H1 (cell line): ENCODE measurements at regions not wholly inside any gene's neighbourhood (a gene's known extent, or its start where the extent isn't known, plus 50 kb on each side); places are given as distances from the start of the nearest gene placed in this dataset.

Source experiments
- CTCF ChIA-PET: fragments of 300-600 bp; sonication (Branson Sonifier 250); formaldehyde crosslinking; loops from one replicate; lab custom pipeline; 2021; ENCODE audit not compliant: partially characterized antibody; lab: Charles Lee
- POLR2A ChIA-PET: fragments of 300-600 bp; sonication (Branson Sonifier 250); formaldehyde crosslinking; loops from one replicate; lab custom pipeline; 2021; ENCODE audit warnings: inconsistent platforms; ENCODE audit not compliant: partially characterized antibody; lab: Charles Lee
- DNase-seq, 2 experiments: peaks; one replicate each; pipeline versions ENCODE4 v3.0.0 to v3.0.0-alpha.2; 2010 to 2022; ENCODE audit warnings: low spot score in 2 of 2, low read depth in 1 of 2, mixed read lengths in 1 of 2
- FAIRE-seq: peaks from 2 replicates; lab custom pipeline; 2011; peaks lifted over from hg19 to GRCh38; lab: Jason Lieb, UNC
- H2AFZ ChIP-seq: 2 replicates; pipeline ENCODE4 v1.8.1; 2012; ENCODE audit warnings: low read length, inconsistent platforms
- H2AK5ac ChIP-seq: 2 replicates; pipeline ENCODE4 v1.6.1; 2013; ENCODE audit warnings: low read depth, low read length
- H2BK120ac ChIP-seq: replicated peaks from 2 replicates; pipeline ENCODE3; 2013; ENCODE audit warnings: low read depth, low read length, inconsistent platforms
- H2BK12ac ChIP-seq: 2 replicates; pipeline ENCODE4 v1.6.1; 2013; ENCODE audit warnings: low read depth, low read length
- H2BK15ac ChIP-seq: 2 replicates; pipeline ENCODE4 v1.6.1; 2013; ENCODE audit warnings: low read length
- H2BK20ac ChIP-seq: 2 replicates; pipeline ENCODE4 v1.6.1; 2013; ENCODE audit warnings: low read length
- H2BK5ac ChIP-seq: 2 replicates; pipeline ENCODE4 v1.6.1; 2013; ENCODE audit warnings: low read depth, low read length
- H3K14ac ChIP-seq: 2 replicates; pipeline ENCODE4 v1.6.1; 2013; ENCODE audit warnings: inconsistent platforms; ENCODE audit not compliant: insufficient read length
- H3K18ac ChIP-seq: 2 replicates; pipeline ENCODE4 v1.6.1; 2013; ENCODE audit warnings: low read length; ENCODE audit errors: extremely low read depth
- H3K23ac ChIP-seq: 2 replicates; pipeline ENCODE4 v1.6.1; 2013; ENCODE audit warnings: inconsistent platforms; ENCODE audit not compliant: insufficient read length
- H3K23me2 ChIP-seq: 2 replicates; pipeline ENCODE4 v1.6.1; 2013; ENCODE audit warnings: low read depth, low read length
- H3K27ac ChIP-seq: 2 replicates; pipeline ENCODE4 v1.6.1; 2011; ENCODE audit warnings: low read depth, low read length, inconsistent platforms
- H3K27me3 ChIP-seq, 4 experiments: replicated peaks in 1 of 4; 1 replicate in 1 of 4; 2 replicates in 3 of 4; pipeline versions ENCODE4 v1.6.1 to v1.8.1; 2011 to 2013; ENCODE audit warnings: low read length in 3 of 4, mild to moderate bottlenecking in 3 of 4, inconsistent platforms in 2 of 4, mixed read lengths in 2 of 4, moderate library complexity in 1 of 4; ENCODE audit not compliant: control insufficient read depth in 3 of 4, insufficient read depth in 3 of 4; ENCODE audit errors: extremely low read depth in 1 of 4
- H3K36me3 ChIP-seq, 4 experiments: 2 replicates each; pipeline versions ENCODE4 v1.6.1 to v1.8.1; 2011 to 2013; ENCODE audit warnings: mild to moderate bottlenecking in 4 of 4, low read length in 3 of 4, moderate library complexity in 2 of 4, control low read depth in 1 of 4, inconsistent platforms in 1 of 4; ENCODE audit not compliant: insufficient read depth in 4 of 4, control insufficient read depth in 2 of 4
- H3K4ac ChIP-seq: replicated peaks from 2 replicates; pipeline ENCODE3; 2013; ENCODE audit warnings: low read length, low read depth, mixed read lengths, inconsistent platforms; ENCODE audit not compliant: insufficient read length
- H3K4me1 ChIP-seq, 4 experiments: replicated peaks in 1 of 4; 1 replicate in 1 of 4; 2 replicates in 3 of 4; pipeline versions ENCODE4 v1.6.1 to v1.8.1; 2011 to 2013; ENCODE audit warnings: low read length in 3 of 4, inconsistent platforms in 2 of 4, mixed read lengths in 1 of 4; ENCODE audit not compliant: insufficient read depth in 4 of 4, control insufficient read depth in 3 of 4
- H3K4me2 ChIP-seq, 2 experiments: 2 replicates each; pipeline versions ENCODE4 v1.6.1 to v1.8.1; 2011 to 2013; ENCODE audit warnings: low read depth in 2 of 2, low read length in 2 of 2, control low read depth in 1 of 2, inconsistent platforms in 1 of 2, mild to moderate bottlenecking in 1 of 2; ENCODE audit not compliant: insufficient read depth in 1 of 2
- H3K4me3 ChIP-seq, 4 experiments: fragments of 200-600, 300-600 bp in 1 of 4; sonication (generic), shearing (Covaris generic), sonication (Bioruptor Twin) in 1 of 4; 2 replicates each; pipeline versions ENCODE4 v1.5.1 to v1.8.1; 2011 to 2016; ENCODE audit warnings: low read length in 4 of 4, low read depth in 3 of 4, control low read depth in 2 of 4, inconsistent platforms in 2 of 4, mild to moderate bottlenecking in 2 of 4, mixed read lengths in 1 of 4, moderate library complexity in 1 of 4; ENCODE audit not compliant: insufficient read depth in 2 of 4; ENCODE audit errors: extremely low read depth in 1 of 4
- H3K56ac ChIP-seq: replicated peaks from 2 replicates; pipeline ENCODE3; 2013; ENCODE audit warnings: low read depth, mild to moderate bottlenecking, mixed read lengths, low read length, inconsistent platforms; ENCODE audit not compliant: insufficient read length
- H3K79me1 ChIP-seq: 2 replicates; pipeline ENCODE4 v1.6.1; 2013; ENCODE audit warnings: low read depth, low read length, control low read depth
- H3K79me2 ChIP-seq, 2 experiments: 2 replicates each; pipeline versions ENCODE4 v1.6.1 to v1.8.1; 2012 to 2013; ENCODE audit warnings: low read length in 2 of 2, mild to moderate bottlenecking in 2 of 2, inconsistent platforms in 1 of 2; ENCODE audit not compliant: insufficient read depth in 2 of 2, control insufficient read depth in 1 of 2
- H3K9ac ChIP-seq, 4 experiments: replicated peaks in 1 of 4; 1 replicate in 1 of 4; 2 replicates in 3 of 4; pipeline versions ENCODE4 v1.6.1 to v1.8.1; 2011 to 2013; ENCODE audit warnings: low read depth in 3 of 4, low read length in 3 of 4, control low read depth in 2 of 4, mild to moderate bottlenecking in 2 of 4, moderate library complexity in 2 of 4, inconsistent platforms in 1 of 4; ENCODE audit errors: extremely low read depth in 1 of 4
- H3K9me3 ChIP-seq, 2 experiments: 2 replicates each; pipeline versions ENCODE4 v1.6.1 to v1.8.1; 2012 to 2013; ENCODE audit warnings: mild to moderate bottlenecking in 2 of 2, moderate library complexity in 2 of 2, control low read depth in 1 of 2, inconsistent platforms in 1 of 2, low read depth in 1 of 2, low read length in 1 of 2, mixed read lengths in 1 of 2; ENCODE audit not compliant: insufficient read depth in 2 of 2
- H4K20me1 ChIP-seq, 2 experiments: replicated peaks in 1 of 2; 2 replicates each; pipeline versions ENCODE3 to v1.8.1; 2011 to 2013; ENCODE audit warnings: inconsistent platforms in 2 of 2, low read length in 2 of 2, mild to moderate bottlenecking in 1 of 2; ENCODE audit not compliant: insufficient read depth in 2 of 2, control insufficient read depth in 1 of 2
- H4K5ac ChIP-seq: 2 replicates; pipeline ENCODE4 v1.6.1; 2013; ENCODE audit warnings: low read length, low read depth, mixed read lengths, inconsistent platforms; ENCODE audit not compliant: insufficient read length
- H4K8ac ChIP-seq: 2 replicates; pipeline ENCODE4 v1.8.0; 2013; ENCODE audit warnings: mild to moderate bottlenecking, moderate library complexity, low read length, inconsistent platforms; ENCODE audit not compliant: insufficient read depth; ENCODE audit errors: extremely low read depth
- H4K91ac ChIP-seq: replicated peaks from 2 replicates; pipeline ENCODE3; 2013; ENCODE audit warnings: low read length, mixed read lengths, inconsistent platforms; ENCODE audit not compliant: insufficient read length
- HDAC6 ChIP-seq: IDR thresholded peaks from one replicate; pipeline ENCODE4 v1.7.1; 2012; ENCODE audit warnings: low read depth, mild to moderate bottlenecking, inconsistent platforms, low read length, moderate library complexity
- RXRA ChIP-seq: IDR thresholded peaks from 2 replicates; pipeline ENCODE4 v1.6.1; 2011; ENCODE audit warnings: low read depth, mild to moderate bottlenecking, low read length, moderate library complexity; ENCODE audit not compliant: insufficient read depth
- SIN3A ChIP-seq, 2 experiments: IDR thresholded peaks in 1 of 2; conservative IDR thresholded peaks in 1 of 2; 2 replicates each; pipeline ENCODE4 v1.6.1; 2011 to 2012; ENCODE audit warnings: low read length in 2 of 2, improper control_type of control experiment in 1 of 2, low read depth in 1 of 2, mild to moderate bottlenecking in 1 of 2
- ZNF274 ChIP-seq: IDR thresholded peaks from 2 replicates; pipeline ENCODE4 v1.7.0; 2012; ENCODE audit warnings: low read length, borderline replicate concordance; ENCODE audit errors: extremely low read depth
- WGBS, 2 experiments: shearing (Covaris generic) in 1 of 2; methylation state at CpG; one replicate each; pipeline versions ENCODE4 v1.1.6 to v1.1.7; 2013 to 2015; ENCODE audit warnings: low lambda C conversion rate in 2 of 2, mixed read lengths in 2 of 2, inconsistent platforms in 1 of 2, low coverage in 1 of 2, missing lambda C conversion rate in 1 of 2; ENCODE audit not compliant: insufficient replicate concordance in 2 of 2, insufficient coverage in 1 of 2, insufficient read length in 1 of 2; ENCODE audit errors: extremely low coverage in 1 of 2, missing lambda C conversion rate in 1 of 2; 5-methylcytosine and 5-hydroxymethylcytosine counted together

DNA sequence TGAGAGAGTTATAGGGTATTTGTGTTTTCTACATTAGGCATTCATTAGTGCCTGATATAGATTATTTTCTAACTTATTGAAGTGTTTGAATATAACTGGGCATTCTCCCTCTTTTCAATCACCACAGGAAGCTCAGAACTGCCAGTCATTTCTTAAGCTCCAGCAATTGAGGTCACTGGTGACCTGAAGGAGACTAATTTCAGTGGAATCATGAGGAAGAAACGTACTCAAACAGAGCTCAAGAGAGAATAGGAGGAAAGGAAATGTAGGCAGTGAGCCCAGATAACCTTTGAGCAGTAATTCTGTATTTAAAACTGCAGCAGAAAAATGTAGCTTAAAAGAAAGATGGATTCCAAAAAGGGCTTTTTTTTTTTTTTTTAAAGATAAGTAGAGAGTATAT lies 1035.5 kb downstream of the SOCS6 start:
- no peak for FAIRE-seq
- H3K79me2 ChIP-seq = no peaks in the 10 kb centered on the region
- no peaks in the 10 kb centered on the region for H3K36me3 ChIP-seq
- H3K27ac ChIP-seq = no peak overlapping the region
- no peaks in the 10 kb centered on the region for H3K4me1 ChIP-seq
- H2BK5ac ChIP-seq = no peak overlapping the region
- H3K23ac ChIP-seq = no peak overlapping the region
- no peak overlapping the region for H3K4me2 ChIP-seq
- H2AFZ ChIP-seq = no peak overlapping the region
- ChIA-PET POLR2A (no interaction called here), CTCF (interaction anchor here (0.6 to 1.0 kb wide), 3 partner anchors 9 to 264 kb away, joined by 3 to 4 read pairs (median 3); no protein-coding TSS in a partner anchor)
- H3K4ac ChIP-seq = no peak overlapping the region
- H2BK15ac ChIP-seq = no peak overlapping the region
- H4K8ac ChIP-seq = no peak overlapping the region
- H3K56ac ChIP-seq = no peak overlapping the region
- TF ChIP-seq ZNF274 = no peak
- no peak for TF ChIP-seq SIN3A (conservative IDR thresholded peaks at IDR 0.05 in 1 of 2, IDR thresholded peaks at IDR 0.05 in 1 of 2; ENCODE audit: low read depth in 1 of 2, low read length in 2 of 2)
- TF ChIP-seq RXRA = no peak
- TF ChIP-seq HDAC6 = no peak
- no peak overlapping the region for H3K9ac ChIP-seq
- no peak overlapping the region for H3K18ac ChIP-seq
- no peak overlapping the region for H2AK5ac ChIP-seq
- H4K20me1 ChIP-seq = no peaks in the 10 kb centered on the region
- 54% methylated on average over 1 of the region's 1 CpG; no CpG with 5 or more reads in 1 of the 2 experiments for WGBS, 2 experiments
- H3K4me3 ChIP-seq = no peak overlapping the region
- H2BK20ac ChIP-seq = no peak overlapping the region
- H3K9me3 ChIP-seq = peaks cover 59 to 77% of the 10 kb centered on the region in 2 experiments
- H2BK120ac ChIP-seq = no peak overlapping the region
- H3K23me2 ChIP-seq = no peaks in the 10 kb centered on the region
- no peak overlapping the region for H4K91ac ChIP-seq
- H3K27me3 ChIP-seq = no peaks in the 10 kb centered on the region; a peak in 1 of 7 replicates
- DNase-seq = no peak
- no peaks in the 10 kb centered on the region for H3K79me1 ChIP-seq
- no peak overlapping the region for H2BK12ac ChIP-seq
- no peak overlapping the region for H4K5ac ChIP-seq
- no peak overlapping the region for H3K14ac ChIP-seq
